Loucy (cell line): ENCODE measurements at regions not wholly inside any gene's neighbourhood (a gene's known extent, or its start where the extent isn't known, plus 50 kb on each side); places are given as distances from the start of the nearest gene placed in this dataset.

ENCODE experiments used
- H2AFZ ChIP-seq: fragments of 200-600 bp; sonication (generic); 2 replicates; pipeline ENCODE4 v1.6.0; 2016; ENCODE audit warnings: antibody characterized with exemption, mild to moderate bottlenecking, low read length, moderate library complexity
- H3F3A ChIP-seq: fragments of 200-600 bp; 2 replicates; pipeline ENCODE4 v1.6.0; 2016; ENCODE audit warnings: antibody characterized with exemption, low read depth, mild to moderate bottlenecking
- H3K27me3 ChIP-seq: fragments of 200-600 bp; sonication (generic); 2 replicates; pipeline ENCODE4 v1.6.1; 2014; ENCODE audit warnings: low read length, mild to moderate bottlenecking; ENCODE audit not compliant: insufficient read depth, poor library complexity, severe bottlenecking
- H3K36me3 ChIP-seq: fragments of 200-600 bp; sonication (generic); 2 replicates; pipeline ENCODE4 v1.6.1; 2016; ENCODE audit warnings: low read length; ENCODE audit not compliant: insufficient read depth
- H3K4me1 ChIP-seq: fragments of 200-600 bp; sonication (generic); 2 replicates; pipeline ENCODE4 v1.5.1; 2014; ENCODE audit warnings: low read length, mild to moderate bottlenecking; ENCODE audit not compliant: insufficient read depth, poor library complexity, severe bottlenecking
- H3K4me2 ChIP-seq: fragments of 200-600 bp; sonication (generic); 2 replicates; pipeline ENCODE4 v1.6.0; 2014; ENCODE audit warnings: antibody characterized with exemption, low read length, low read depth, mild to moderate bottlenecking; ENCODE audit not compliant: poor library complexity, severe bottlenecking
- H3K4me3 ChIP-seq: fragments of 200-600 bp; sonication (generic); 2 replicates; pipeline ENCODE4 v1.5.1; 2014; ENCODE audit warnings: low read length, mild to moderate bottlenecking, mixed read lengths; ENCODE audit not compliant: poor library complexity, severe bottlenecking
- H3K79me2 ChIP-seq: fragments of 200-600 bp; sonication (generic); 2 replicates; pipeline ENCODE4 v1.6.1; 2014; ENCODE audit warnings: low read length; ENCODE audit not compliant: insufficient read depth
- H3K9ac ChIP-seq: fragments of 200-600 bp; sonication (generic); 2 replicates; pipeline ENCODE4 v1.6.0; 2014; ENCODE audit warnings: mild to moderate bottlenecking, low read depth, low read length, moderate library complexity; ENCODE audit not compliant: poor library complexity, severe bottlenecking
- H3K9me2 ChIP-seq: fragments of 200-600 bp; sonication (generic); replicated peaks from 2 replicates; pipeline ENCODE4 v1.6.1; 2016; ENCODE audit warnings: low read depth, low read length, mixed read lengths
- H3K9me3 ChIP-seq: fragments of 200-600 bp; sonication (generic); 2 replicates; pipeline ENCODE4 v1.6.1; 2014; ENCODE audit warnings: mild to moderate bottlenecking, antibody characterized with exemption, low read length, low read depth; ENCODE audit not compliant: insufficient read depth
- H4K20me1 ChIP-seq: fragments of 200-600 bp; sonication (generic); 2 replicates; pipeline ENCODE4 v1.6.0; 2014; ENCODE audit warnings: antibody characterized with exemption, low read length, mild to moderate bottlenecking; ENCODE audit not compliant: insufficient read depth, poor library complexity, severe bottlenecking
- CTCF ChIP-seq: fragments of 200-600 bp; sonication (generic); conservative IDR thresholded peaks from 2 replicates; pipeline ENCODE4 v1.5.1; 2014; ENCODE audit warnings: mild to moderate bottlenecking, antibody characterized with exemption, low read length
- EZH2phosphoT487 ChIP-seq: fragments of 200-600 bp; IDR thresholded peaks from 2 replicates; pipeline ENCODE4 v1.6.1; 2018; ENCODE audit warnings: antibody characterized with exemption, mild to moderate bottlenecking, moderate library complexity, borderline replicate concordance

- H3K79me2 ChIP-seq: no peaks in the 10 kb centered on the region
- no peak overlapping the region for H2AFZ ChIP-seq
- H3K36me3 ChIP-seq: no peaks in the 10 kb centered on the region
- no peak overlapping the region for H3K4me3 ChIP-seq
- no peaks in the 10 kb centered on the region for H3K9me3 ChIP-seq
- no peak overlapping the region for H3K4me2 ChIP-seq
- TF ChIP-seq EZH2phosphoT487 (no peak), CTCF (no peak)
- H3K27me3 ChIP-seq: no peaks in the 10 kb centered on the region
- no peaks in the 10 kb centered on the region for H3K4me1 ChIP-seq
- H3K9me2 ChIP-seq: no peaks in the 10 kb centered on the region
- no peaks in the 10 kb centered on the region for H3F3A ChIP-seq
- no peak overlapping the region for H3K9ac ChIP-seq
- H4K20me1 ChIP-seq: no peaks in the 10 kb centered on the region
Observed at GRCh38 chr3:94429517-94429916, 366.7 kb downstream of the NSUN3 start.

GRCh38 chr3:94431876-94432570 lies 369.2 kb downstream of the NSUN3 start:
- H3K4me3 ChIP-seq: no peak overlapping the region
- H4K20me1 ChIP-seq: no peaks in the 10 kb centered on the region
- H3K4me2 ChIP-seq: no peak overlapping the region
- no peaks in the 10 kb centered on the region for H3K79me2 ChIP-seq
- TF ChIP-seq EZH2phosphoT487 (no peak), CTCF (no peak)
- no peaks in the 10 kb centered on the region for H3K9me3 ChIP-seq
- H3K4me1 ChIP-seq: no peaks in the 10 kb centered on the region
- H3F3A ChIP-seq: no peaks in the 10 kb centered on the region
- H2AFZ ChIP-seq: no peak overlapping the region
- H3K9ac ChIP-seq: no peak overlapping the region
- no peaks in the 10 kb centered on the region for H3K36me3 ChIP-seq
- no peaks in the 10 kb centered on the region for H3K9me2 ChIP-seq
- H3K27me3 ChIP-seq: no peaks in the 10 kb centered on the region

GRCh38 chr3:94433811-94434210 lies 370.9 kb downstream of the NSUN3 start:
- Histone ChIP-seq H3K4me3 (no peak overlapping the region), H3K36me3 (no peaks in the 10 kb centered on the region), H3K4me1 (no peaks in the 10 kb centered on the region), H3K9me3 (no peaks in the 10 kb centered on the region), H3K79me2 (no peaks in the 10 kb centered on the region), H2AFZ (no peak overlapping the region), H3K9ac (no peak overlapping the region), H3K4me2 (no peak overlapping the region), H3F3A (no peaks in the 10 kb centered on the region), H3K27me3 (no peaks in the 10 kb centered on the region), H3K9me2 (no peaks in the 10 kb centered on the region), H4K20me1 (no peaks in the 10 kb centered on the region)
- no peak for TF ChIP-seq CTCF
- no peak for TF ChIP-seq EZH2phosphoT487
